Body of pancreas (tissue), 4 donors: ENCODE measurements at regions not wholly inside any gene's neighbourhood (a gene's known extent, or its start where the extent isn't known, plus 50 kb on each side); places are given as distances from the start of the nearest gene placed in this dataset.

Experiments used
- POLR2A ChIP-seq, 3 donors: fragments of 450-650 bp; IDR thresholded peaks; one replicate each; pipeline ENCODE4 v1.6.1; 2016; ENCODE audit warnings: antibody characterized with exemption in 3 of 3, mild to moderate bottlenecking in 2 of 3
- TF ChIP-seq, protein P1 (sequence below), 7 experiments: fragments of 450-650 bp in 4 of 7; fragments of 200-600 bp in 3 of 7; sonication (generic) in 3 of 7; IDR thresholded peaks; one replicate each; pipeline ENCODE4 v1.5.1; 2016 to 2019; ENCODE audit warnings: antibody characterized with exemption in 7 of 7

DNA sequence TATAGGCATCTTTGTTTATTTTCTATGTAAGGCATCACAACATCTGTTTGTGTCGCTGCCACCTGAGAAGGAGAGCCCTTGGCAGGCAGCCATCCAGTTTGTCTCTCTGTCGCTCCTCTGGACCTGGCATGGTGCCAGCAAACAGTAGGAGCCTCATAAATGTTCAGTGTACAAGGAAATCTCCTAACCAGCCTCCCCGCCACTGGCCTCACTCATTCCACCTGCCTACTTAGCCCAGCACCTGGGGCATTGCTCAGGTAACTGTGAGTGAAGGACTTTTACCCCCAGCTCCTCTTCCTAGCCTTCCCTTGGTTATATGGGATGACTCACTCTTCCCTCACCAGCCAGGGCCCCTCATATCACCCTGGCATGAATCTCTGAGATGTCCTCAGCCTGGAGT, 61.7 kb upstream of the NPTX2 start:
- TF ChIP-seq, protein P1, sequence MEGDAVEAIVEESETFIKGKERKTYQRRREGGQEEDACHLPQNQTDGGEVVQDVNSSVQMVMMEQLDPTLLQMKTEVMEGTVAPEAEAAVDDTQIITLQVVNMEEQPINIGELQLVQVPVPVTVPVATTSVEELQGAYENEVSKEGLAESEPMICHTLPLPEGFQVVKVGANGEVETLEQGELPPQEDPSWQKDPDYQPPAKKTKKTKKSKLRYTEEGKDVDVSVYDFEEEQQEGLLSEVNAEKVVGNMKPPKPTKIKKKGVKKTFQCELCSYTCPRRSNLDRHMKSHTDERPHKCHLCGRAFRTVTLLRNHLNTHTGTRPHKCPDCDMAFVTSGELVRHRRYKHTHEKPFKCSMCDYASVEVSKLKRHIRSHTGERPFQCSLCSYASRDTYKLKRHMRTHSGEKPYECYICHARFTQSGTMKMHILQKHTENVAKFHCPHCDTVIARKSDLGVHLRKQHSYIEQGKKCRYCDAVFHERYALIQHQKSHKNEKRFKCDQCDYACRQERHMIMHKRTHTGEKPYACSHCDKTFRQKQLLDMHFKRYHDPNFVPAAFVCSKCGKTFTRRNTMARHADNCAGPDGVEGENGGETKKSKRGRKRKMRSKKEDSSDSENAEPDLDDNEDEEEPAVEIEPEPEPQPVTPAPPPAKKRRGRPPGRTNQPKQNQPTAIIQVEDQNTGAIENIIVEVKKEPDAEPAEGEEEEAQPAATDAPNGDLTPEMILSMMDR (IDR thresholded peaks at IDR 0.05) = no peak
- no peak for TF ChIP-seq POLR2A (IDR thresholded peaks at IDR 0.05)
